Panc1 (cell line): ENCODE measurements at regions not wholly inside any gene's neighbourhood (a gene's known extent, or its start where the extent isn't known, plus 50 kb on each side); places are given as distances from the start of the nearest gene placed in this dataset.

Source experiments
- ATAC-seq: fragments of 200-7000 bp; cut with Tn5 transposase; 2 replicates; pipeline ENCODE4 v1.9.1; 2020; ENCODE audit warnings: mild to moderate bottlenecking, moderate library complexity
- BruUV-seq: library from RNA; stranded (reverse); fragments of 400-500 nt; replicated peaks from 2 replicates; lab custom pipeline; 2021; lab: Mats Ljungman, UMichigan
- CTCF ChIA-PET: fragments of 300-600 bp; sonication (Branson Sonifier 250); formaldehyde crosslinking; loops from one replicate; lab custom pipeline; 2022; ENCODE audit warnings: antibody characterized with exemption; lab: Charles Lee
- POLR2A ChIA-PET: fragments of 300-600 bp; sonication (Branson Sonifier 250); formaldehyde crosslinking; loops from one replicate; lab custom pipeline; 2022; ENCODE audit warnings: antibody characterized with exemption; lab: Charles Lee
- DNase-seq: peaks from one replicate; pipeline ENCODE4 v3.0.0-alpha.2; 2010; ENCODE audit warnings: low read depth, low spot score
- H3K27ac ChIP-seq: 2 replicates; pipeline ENCODE4 v1.5.1; 2011; ENCODE audit warnings: mild to moderate bottlenecking, low read length, inconsistent platforms
- H3K27me3 ChIP-seq: fragments of 200-500 bp; sonication (Bioruptor generic); 2 replicates; pipeline ENCODE4 v1.6.0; 2014; ENCODE audit warnings: low read length, inconsistent platforms; ENCODE audit not compliant: control insufficient read depth, insufficient read depth
- H3K36me3 ChIP-seq: fragments of 200-500 bp; sonication (Bioruptor generic); 2 replicates; pipeline ENCODE4 v1.5.1; 2014; ENCODE audit warnings: inconsistent platforms, mild to moderate bottlenecking, low read length, moderate library complexity; ENCODE audit not compliant: control insufficient read depth, insufficient read depth
- H3K4me1 ChIP-seq: 2 replicates; pipeline ENCODE4 v1.5.1; 2011; ENCODE audit warnings: inconsistent platforms, mild to moderate bottlenecking, low read length, moderate library complexity; ENCODE audit not compliant: control insufficient read depth, insufficient read depth
- H3K4me3 ChIP-seq, 2 experiments: 2 replicates each; pipeline ENCODE4 v1.5.1; 2011 to 2012; ENCODE audit warnings: low read depth in 2 of 2, low read length in 2 of 2, mild to moderate bottlenecking in 2 of 2, inconsistent platforms in 1 of 2, moderate library complexity in 1 of 2
- H3K9me3 ChIP-seq: fragments of 200-500 bp; sonication (Bioruptor generic); 2 replicates; pipeline ENCODE4 v1.5.1; 2014; ENCODE audit warnings: low read depth, mild to moderate bottlenecking, inconsistent platforms, low read length, moderate library complexity; ENCODE audit not compliant: control insufficient read depth, insufficient read depth
- CTCF ChIP-seq: fragments of 450-650 bp; IDR thresholded peaks from 2 replicates; pipeline ENCODE4 v1.5.1; 2017; ENCODE audit warnings: mild to moderate bottlenecking
- POLR2AphosphoS5 ChIP-seq: IDR thresholded peaks from 2 replicates; pipeline ENCODE4 v1.6.1; 2012; ENCODE audit warnings: mild to moderate bottlenecking, low read depth, low read length, moderate library complexity
- REST ChIP-seq, 2 experiments: IDR thresholded peaks; 2 replicates each; pipeline ENCODE4 v1.6.1; 2011 to 2012; ENCODE audit warnings: low read depth in 2 of 2, control low read depth in 1 of 2, low read length in 1 of 2, mild to moderate bottlenecking in 1 of 2, moderate library complexity in 1 of 2; ENCODE audit not compliant: insufficient read depth in 1 of 2
- TCF7L2 ChIP-seq: IDR thresholded peaks from 2 replicates; pipeline ENCODE4 v1.6.1; 2011; ENCODE audit warnings: mild to moderate bottlenecking, low read depth, low read length, inconsistent platforms
- in situ Hi-C: cut with HindIII; loops from 2 replicates; pipeline ENCODE4 v1.10.0; 2016; ENCODE audit warnings: low sequenced_read_pairs, low pct_unique_long_range_greater_than_20kb
- intact Hi-C: fragments of 100-400 bp; cut with micrococcal nuclease; formaldehyde crosslinking; loops from one replicate; pipeline ENCODE4 v1.10.0; 2022; ENCODE audit not compliant: unreplicated experiment

GRCh38 chr12:93315385-93315906 is 62.3 kb upstream of the NUDT4 start:
- in situ Hi-C loops (no loop called here), intact Hi-C loops (no loop called here)
- no TSS peak for BruUV-seq
- peaks cover 11% of the 10 kb centered on the region for H3K4me1 ChIP-seq
- peak overlapping the region; percentile 43 to 61 for H3K4me3 ChIP-seq
- no peak for ATAC-seq
- H3K36me3 ChIP-seq, result no peaks in the 10 kb centered on the region
- H3K27me3 ChIP-seq, result no peaks in the 10 kb centered on the region
- H3K27ac ChIP-seq, result no peak overlapping the region
- no peak for TF ChIP-seq CTCF
- ChIA-PET POLR2A (no interaction called here), CTCF (no interaction called here)
- no peaks in the 10 kb centered on the region for H3K9me3 ChIP-seq
- no peak for DNase-seq

DNA sequence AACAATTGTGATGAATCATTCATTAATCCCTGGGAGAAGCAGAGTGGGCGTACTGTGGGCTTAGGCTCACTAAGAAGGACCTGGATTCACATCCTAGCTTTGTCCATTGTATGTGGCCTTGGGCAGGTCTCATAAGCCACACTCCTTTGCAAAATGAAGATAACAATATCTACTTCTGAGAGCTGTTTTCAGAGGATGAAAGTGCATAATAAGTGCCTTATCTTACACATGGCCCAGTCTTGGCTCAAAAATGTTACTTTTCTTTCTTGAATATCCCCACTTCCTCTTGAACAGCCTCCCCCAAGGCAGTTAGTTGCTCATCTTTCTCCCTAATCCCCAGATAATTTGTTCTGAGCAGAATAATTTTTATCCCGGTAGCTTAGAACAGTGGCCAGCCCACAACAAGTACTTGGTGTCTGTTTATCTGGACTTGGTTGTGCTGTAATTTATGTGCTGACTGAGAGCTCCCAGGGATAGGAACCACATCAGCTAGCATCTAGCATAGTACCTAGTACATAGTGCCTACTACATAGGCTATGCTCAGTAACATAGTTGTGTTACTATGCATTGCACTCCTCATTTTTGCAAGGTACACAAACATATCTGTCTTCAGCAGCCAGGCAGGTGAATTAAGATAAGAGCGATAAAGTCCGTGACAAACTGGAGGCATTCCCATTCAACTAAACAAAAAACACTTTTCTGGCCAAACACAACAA is 61.7 kb upstream of the NUDT4 start:
- H3K4me1 ChIP-seq, result peaks cover 11% of the 10 kb centered on the region
- DNase-seq (no peak), ATAC-seq (no peak)
- no peaks in the 10 kb centered on the region for H3K27me3 ChIP-seq
- H3K4me3 ChIP-seq, result no peak overlapping the region
- no peaks in the 10 kb centered on the region for H3K9me3 ChIP-seq
- ChIA-PET POLR2A (no interaction called here), CTCF (no interaction called here)
- BruUV-seq, result no TSS peak
- TF ChIP-seq TCF7L2, result no peak
- no peak for TF ChIP-seq REST (IDR thresholded peaks at IDR 0.05; ENCODE audit: insufficient read depth in 1 of 2, low read depth in 2 of 2, low read length in 1 of 2)
- no peak for TF ChIP-seq POLR2AphosphoS5
- no peak for TF ChIP-seq CTCF
- intact Hi-C loops, result no loop called here
- in situ Hi-C loops, result no loop called here
- H3K27ac ChIP-seq, result no peak overlapping the region
- H3K36me3 ChIP-seq, result no peaks in the 10 kb centered on the region
